Amniotic epithelial cell (primary cell): ENCODE measurements at regions not wholly inside any gene's neighbourhood (a gene's known extent, or its start where the extent isn't known, plus 50 kb on each side); places are given as distances from the start of the nearest gene placed in this dataset.

Source experiments
- DNase-seq: peaks from one replicate; pipeline ENCODE4 v3.0.0-alpha.2; 2010; ENCODE audit warnings: low read depth

DNA sequence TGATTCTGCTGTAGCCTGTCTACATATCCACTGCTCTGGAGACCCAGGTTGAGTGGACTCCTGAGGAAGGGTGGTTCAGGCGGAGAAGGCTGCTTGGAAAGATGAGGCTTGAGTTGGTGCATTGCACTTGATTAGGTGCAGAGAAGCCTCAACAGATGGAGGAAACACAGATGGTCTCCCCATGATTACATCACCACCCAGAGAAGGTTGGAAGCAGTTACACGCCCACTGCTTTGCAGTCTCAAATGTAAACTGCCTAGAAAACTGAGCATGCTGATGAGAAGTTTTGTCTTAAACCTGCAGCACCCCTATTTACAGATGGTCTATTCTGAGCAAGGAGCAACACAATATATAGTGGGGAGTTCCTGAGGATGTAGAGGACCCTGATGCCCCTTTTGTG is 266.6 kb downstream of the PIK3R1 start:
- DNase-seq = no peak

DNA sequence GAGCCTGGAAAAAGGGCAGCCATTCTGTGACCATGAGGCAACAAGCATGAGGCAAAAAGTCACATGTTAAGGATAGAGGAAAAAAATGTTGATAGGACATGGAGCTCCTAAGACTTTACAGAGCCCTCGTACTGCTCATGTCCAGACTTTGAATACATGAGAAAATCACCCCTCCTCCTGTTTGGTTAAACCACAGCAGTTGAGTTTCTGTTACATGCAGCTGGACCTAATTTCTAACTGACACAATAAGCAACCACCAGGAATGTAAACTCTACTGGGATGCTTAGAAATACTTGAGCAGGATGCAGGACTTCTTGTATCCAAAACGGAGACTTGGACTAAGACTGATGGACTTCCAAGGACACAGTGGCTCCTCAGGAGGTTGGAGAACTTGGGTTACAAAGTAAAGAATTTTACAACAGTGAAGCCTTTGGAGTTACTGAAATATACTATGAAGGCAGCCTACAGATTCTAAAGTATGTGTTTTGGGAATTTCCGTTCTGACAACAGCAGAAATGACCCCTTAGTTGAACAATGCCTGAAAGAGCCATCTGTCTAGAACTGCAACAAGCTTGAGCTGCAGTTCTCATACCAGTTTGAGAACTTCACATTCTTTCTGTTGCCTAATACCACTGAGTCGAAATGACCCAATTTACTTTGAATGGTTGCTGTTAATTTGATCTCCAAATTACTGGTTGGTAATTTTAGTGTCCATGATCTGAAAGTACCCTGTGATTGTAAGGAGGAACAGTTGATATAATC is 268.9 kb downstream of the PIK3R1 start:
- DNase-seq = peak; percentile 26

DNA sequence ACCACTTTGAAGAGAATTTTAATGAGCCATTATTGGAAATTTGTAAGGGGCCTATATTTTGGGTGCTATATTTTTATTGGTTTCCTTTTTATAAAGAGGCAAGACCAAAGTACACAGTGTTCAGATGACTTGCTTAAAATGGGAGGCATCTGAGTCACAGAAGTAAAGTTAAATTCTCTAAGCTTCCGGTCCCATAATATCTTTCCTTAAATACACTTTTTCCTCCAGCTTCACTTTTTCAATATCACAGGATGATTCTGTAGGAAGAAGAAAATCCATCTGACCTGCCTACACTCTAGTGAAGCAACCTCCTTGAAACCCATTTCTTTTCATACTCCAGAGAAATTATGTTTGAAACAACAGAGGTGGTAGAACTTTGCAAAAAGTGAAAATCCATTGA is 274.0 kb downstream of the PIK3R1 start:
- no peak for DNase-seq

DNA sequence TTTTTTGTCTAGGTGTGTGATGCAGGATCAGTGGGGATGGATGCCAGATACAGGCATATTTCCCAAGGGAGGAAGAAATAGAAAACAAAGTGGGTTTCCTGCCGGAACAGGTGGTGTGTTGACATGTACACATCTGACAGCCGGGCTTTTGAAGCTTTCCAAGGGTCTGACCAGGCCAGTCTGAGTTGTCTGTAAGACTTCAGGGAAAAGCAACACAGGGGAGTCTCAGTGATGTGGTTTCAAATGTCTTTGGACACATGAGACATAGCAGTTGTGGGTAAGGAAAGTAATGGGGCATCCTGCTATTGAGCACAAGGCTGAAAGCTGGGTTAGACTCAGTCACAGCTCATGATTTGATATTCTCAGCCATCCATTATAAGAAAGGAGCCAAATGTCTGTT is 274.9 kb downstream of the PIK3R1 start:
- DNase-seq = no peak

DNA sequence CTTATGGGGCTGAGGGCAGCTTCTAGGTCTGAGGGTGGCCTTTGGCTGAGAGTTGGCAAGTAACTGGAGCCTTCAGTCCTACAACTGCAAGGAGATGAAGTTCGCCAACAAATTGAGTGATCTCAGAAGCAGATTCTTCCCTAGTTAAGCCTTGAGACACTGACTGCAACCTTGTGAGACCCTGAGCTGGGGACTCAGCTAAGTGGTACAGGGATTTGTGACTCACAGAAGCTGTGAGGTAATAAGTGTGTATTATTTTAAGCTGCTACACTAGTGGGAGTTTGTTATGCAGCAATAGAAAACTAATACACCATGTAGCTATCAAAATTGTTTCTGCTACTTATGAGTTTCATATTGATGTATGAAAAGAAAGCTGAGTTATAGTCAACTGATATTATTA is 279.2 kb downstream of the PIK3R1 start:
- DNase-seq = peak; percentile 8

DNA sequence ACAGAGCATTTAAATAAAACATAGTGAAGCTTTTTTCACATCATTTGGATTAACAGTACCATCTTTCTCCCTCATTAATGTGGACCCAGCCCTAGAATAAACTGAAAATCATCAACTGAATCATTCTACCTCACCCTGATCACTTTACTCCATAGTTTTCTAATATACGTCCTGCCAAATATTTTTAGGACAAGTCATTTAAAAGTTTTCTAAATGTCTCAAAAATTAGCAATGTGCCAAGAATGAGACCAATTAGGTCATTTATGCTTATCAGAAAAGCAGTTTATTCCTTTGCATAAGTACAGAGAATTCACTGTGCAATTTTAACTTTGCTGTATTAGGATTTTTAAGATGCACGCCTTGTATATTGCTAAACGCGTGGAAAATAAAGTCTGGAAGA is 284.4 kb downstream of the PIK3R1 start:
- peak; percentile 5 for DNase-seq

DNA sequence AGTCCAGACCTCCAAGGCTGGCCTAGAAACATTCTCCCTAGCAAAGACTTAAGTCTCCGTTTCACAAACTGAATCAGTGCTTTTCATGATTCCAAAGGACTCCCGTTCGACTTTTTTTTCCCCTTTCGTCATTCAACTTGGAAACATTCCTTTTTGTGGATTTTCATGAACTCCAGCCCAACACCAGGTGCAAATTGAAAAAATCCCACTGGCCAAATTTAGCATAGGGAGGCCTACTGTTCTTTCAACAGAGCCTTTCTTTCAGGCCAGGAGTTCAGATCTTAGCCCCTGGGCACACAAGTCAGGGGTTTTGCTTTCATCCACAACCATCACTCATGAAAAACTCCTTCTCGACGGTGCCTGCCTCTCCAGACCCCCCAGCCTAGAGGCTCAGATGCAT is 285.3 kb downstream of the PIK3R1 start:
- no peak for DNase-seq

DNA sequence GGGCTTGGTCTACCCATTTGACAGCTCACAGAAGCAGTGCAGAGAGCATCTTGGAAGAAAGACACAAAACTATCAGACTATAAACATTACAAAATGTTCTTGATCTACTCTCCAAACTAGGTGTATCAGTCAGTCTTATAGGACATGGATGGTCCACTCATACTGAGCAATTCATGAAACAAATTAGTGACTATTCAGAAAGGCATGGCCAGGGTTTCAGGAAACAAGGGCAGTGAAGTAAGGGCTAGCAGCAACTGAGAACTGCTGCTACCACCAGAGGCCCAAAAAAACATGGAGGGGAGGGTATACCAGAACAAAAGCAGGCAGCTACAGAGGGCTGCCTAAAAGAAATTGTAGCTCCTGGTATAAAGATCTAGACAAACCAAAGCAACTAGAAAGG is 287.0 kb downstream of the PIK3R1 start:
- DNase-seq = no peak

DNA sequence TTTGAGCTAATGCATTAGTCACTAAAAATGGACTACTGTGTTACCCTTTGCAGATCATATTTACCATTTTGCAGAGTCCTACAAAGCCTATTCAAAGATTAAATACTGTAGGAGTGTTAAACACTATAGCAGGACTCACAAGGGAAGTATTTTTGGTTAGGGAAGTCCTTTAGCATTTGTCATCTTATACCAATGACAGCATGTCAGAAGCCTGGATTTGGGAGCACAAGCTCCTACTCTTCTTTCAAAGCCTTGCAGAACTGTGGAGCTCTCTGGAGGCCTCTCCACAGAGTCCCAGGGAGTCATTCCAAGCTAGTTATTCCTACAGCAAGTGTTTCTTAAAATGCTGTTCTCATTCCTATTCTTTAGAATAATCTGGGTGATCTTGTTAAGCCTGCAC is 288.8 kb downstream of the PIK3R1 start:
- DNase-seq = no peak

DNA sequence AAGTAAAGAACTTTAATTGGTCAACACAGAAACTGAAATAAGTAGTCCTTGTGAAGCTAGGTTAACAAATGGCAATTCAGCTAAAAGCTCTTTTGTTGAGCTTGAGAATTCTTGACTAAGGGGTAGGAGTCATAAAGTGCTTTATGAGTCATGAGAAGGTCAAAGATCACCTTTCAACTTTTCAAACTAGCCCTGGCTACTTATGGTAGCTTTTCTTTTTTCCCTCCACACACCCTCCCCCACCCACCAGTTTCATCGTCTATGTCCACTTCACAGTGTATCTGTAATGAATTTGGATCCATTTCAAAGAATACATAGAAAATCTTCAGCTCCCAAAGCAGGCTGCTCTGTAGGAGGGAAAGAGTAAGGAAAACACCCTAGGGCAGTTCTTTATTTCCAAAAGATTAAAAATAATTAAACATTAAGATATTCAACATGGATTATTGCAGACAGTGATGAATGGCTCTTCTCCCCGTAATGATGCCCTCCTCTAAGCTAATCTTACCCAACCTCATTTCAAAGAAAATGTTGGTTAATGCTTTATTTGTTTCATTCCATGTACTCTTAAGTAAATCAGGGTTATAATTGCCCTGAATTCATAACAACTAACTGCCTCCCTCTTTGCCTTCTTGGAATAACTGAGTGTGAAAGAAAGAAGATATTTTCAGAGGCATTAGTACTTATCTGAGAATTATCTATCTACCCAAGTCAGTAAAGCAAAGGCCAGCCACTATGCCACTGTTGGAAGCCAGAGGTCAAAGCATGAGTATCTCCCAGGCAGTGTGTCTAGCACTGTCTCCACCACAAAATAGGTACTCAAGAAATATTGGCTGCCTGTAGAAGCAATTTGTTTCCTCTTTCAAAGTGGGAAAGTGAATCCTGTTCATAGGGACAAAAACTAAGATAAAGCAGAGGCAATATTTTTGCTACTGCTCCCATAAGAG is 290.6 kb downstream of the PIK3R1 start:
- peak; percentile 42 for DNase-seq

DNA sequence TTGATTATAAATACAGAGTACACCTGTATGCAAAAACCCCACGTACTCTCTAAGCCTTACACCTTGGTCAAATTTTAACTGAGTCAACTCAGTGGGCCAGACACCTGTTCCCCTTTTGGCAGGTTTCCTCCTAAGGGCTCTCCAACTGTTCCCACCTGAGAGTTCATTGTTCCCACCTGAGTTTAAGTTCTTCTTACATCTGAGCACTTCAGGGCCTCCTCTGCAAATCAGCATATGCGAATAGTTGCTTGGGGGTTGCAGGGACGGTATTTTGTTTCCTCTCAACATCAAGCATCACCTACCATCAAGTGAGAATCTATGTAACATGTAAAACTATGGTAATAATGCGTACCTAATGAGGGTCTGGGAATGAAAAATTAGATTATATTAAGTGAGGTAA is 300.0 kb downstream of the PIK3R1 start:
- no peak for DNase-seq

DNA sequence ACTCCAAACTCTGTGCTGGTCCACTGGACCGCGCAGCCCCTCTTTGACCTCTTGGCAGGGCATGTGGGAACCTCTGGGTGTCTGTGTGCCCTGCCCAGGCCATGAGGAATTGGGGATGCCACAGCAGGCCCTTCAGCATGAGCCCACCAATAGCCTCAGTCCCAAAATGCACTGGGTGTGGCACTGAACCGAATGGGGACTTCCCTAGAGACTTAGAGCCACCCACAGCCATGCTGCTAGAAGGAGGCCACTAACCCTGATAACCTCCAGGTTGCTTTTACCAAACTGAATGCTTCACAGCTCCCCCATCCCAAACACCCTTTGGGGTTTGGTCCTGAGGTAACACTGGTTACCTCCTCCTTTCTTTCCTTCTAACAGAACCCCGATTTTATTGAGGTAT is 302.7 kb downstream of the PIK3R1 start:
- DNase-seq = no peak

DNA sequence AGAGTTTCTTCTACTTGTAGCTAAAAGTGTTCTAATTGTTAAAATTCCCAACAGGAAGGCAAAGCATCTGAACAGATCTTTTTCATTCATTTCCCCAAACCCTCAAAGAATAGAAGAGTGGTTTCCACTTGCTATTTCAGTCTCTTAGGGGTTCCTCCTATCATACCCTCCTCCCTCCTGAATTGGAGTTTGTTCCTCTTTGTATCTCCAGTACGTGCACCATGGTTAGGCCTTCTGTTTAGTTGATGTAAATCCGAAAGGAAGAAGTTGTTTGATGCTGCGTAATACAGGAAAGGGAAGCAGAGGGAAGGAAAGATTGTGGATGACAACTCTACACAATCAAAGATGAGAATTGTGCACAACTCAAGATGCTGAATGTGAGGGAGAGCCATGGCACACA is 303.6 kb downstream of the PIK3R1 start:
- no peak for DNase-seq

DNA sequence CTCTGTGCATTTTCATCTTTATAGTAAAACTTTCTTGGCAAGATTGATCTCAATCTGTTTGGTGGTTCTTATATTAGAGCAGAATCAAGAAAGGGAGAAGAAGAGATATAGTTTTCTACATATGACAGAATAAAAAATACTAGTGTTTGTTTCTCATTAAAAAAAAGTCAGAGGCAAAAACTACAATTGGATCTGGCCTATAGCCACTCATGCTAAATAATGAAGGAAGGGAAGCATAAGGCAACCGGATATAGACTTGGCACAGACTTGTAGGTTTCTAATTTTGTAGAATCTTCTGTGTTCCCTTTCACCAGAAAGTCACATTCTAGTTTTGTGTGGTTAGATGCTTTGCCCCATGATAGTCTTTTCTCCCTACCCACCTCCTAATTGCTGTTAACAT is 306.2 kb downstream of the PIK3R1 start:
- no peak for DNase-seq

DNA sequence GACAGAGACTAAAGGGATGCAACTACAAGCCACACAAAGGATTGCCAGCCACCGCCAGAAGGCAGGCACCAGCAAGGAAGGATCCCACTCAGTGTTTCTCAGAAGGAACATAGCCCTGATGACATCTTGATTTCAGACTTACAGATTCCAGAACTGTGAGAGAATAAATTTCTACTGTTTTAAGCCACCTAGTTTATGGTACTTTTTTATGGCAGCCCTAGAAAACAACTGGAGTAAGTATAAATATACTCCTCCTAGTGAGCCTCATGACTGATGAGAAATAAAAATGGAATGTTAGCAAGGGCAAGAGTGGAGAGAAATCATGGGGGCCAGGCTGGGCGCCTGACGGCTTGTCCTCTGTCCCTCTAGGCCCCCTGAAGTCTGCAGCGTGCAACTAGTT is 307.3 kb downstream of the PIK3R1 start:
- DNase-seq = peak; percentile 16

DNA sequence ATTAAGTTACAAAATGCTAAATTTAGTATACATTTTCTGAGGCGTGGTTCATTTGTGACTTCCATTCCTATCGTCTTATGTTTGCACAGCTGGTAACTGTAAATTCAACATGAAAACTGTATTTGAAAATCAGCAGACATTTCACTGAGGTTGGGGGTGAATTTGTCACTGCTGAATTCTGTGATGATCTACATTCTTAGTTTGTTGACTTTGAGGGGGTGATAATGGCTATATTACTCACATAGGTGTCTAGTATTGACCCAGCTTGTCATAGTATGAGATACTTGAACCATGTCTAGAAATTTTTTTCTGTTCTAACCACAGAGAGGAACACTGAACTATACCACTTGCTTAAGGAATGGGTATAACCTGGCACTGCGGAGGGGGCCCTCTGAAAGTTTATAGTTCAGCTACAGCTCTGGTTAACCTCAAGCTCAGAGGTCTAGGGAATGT is 313.3 kb downstream of the PIK3R1 start:
- DNase-seq = no peak

DNA sequence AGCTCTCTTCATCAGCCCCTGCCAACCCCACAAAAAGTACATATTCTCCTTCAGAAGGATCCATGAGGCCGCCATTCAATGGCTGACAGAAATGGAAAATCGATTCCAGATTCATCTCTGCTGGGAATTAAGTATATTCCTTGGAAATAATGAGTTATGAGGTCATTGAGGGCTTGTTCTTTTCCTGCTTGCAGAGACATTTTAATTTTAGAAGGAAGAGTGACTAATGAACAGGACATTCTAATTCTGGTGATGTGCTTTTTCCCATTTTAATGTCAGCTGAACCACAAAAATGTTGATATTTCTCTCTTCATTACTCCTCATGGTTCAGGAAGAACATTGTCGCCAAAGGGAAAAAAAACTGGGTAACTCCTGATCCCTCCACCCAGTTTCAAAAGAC is 314.0 kb downstream of the PIK3R1 start:
- no peak for DNase-seq

DNA sequence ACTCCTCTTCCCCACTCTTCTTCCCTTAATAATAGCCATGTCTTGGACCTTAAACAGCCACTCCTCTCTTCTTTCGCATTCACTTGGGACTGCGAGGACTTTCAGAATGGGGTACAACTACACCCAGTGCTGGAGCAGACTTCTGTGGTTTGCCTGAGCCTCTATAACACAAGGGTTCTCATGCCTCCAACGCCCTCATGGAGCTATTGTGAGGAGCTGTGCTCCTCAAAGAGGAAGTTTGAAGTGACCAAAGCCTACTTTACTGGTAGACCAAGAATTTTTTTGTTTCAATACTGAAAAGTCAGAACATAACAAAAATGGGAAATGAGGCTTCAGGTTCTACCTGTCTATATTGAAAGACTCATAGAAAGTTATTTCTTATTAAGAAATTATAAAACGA is 316.4 kb downstream of the PIK3R1 start:
- no peak for DNase-seq

DNA sequence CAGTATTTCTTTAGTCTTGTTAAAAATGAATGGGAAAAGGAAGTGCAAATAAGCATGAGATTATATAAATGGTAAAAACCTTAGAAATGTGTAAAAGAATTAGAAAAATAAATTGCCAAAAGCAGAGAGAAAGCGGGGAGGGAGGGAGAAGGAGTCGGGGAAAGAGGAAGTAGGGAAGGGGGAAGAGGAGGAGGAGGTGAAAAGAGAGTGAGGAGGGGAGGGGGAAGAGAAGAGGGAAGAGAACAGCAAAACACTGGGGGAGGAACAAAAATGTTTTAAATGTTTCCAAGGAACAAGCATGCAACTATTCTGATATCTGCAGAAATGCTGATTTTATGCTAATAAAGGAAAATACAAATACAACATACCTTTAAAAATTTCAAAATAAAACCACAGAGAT is 317.5 kb downstream of the PIK3R1 start:
- no peak for DNase-seq

DNA sequence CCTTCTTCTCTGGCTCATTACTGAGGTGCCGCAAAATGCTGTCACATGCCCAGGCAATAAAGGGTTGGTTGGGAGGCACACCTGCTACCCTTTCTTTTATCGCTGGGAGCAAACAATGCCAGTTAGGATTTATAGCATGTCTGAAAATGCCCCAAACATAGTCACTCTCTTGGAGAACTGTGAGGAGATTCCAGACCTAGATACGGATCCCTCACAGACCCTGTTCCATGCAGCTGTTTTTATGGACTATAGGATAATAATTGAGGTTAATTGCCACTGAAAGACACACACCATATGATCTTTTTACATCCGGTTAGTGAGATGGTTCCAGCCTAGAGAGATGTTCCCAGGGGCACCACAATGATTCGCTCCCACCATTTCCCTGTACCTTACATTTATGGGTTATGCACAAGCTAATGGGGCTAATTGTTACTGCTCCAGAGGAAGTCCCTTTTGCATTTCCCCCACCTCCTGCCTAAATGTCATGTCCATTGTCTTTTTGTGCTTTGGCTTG is 318.1 kb downstream of the PIK3R1 start:
- DNase-seq = no peak

DNA sequence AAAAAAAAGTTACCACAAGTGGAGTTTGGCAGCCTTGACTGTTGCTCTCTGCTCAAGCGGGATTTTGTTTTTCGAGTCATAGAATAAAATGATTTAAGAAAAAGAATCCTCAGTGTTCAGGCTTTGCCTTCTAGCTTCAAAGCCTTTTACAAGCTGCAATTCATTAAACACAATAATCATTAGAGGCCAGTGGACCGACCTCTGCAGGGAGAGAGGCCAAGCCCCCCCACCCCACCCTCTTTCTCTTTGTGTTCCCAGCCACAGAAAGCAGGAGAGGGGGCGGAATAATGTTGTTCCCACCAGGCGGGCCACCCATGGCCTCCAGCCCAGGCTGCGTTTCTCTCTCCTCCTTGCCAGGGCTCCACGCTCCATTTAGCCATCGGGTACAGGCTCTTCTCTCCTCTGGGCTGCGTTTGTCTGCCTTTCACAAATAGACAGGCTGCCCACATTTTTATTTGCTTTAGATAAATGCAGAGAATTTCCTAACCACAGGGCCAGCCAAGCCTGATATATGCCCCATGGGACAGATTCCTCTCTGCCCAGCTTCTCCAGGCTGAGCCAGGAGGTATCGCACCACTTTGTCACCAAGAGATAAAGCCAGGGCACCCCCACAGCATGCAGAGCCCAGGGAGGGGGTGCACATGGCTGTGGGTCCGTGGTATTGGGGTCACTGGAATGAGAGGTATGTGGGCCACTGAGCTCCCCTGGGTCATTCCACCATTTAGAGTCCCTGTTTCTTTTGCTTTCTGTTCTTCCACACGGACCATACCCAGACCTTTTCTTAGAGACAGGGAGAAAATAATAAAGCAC is 318.8 kb downstream of the PIK3R1 start:
- no peak for DNase-seq

DNA sequence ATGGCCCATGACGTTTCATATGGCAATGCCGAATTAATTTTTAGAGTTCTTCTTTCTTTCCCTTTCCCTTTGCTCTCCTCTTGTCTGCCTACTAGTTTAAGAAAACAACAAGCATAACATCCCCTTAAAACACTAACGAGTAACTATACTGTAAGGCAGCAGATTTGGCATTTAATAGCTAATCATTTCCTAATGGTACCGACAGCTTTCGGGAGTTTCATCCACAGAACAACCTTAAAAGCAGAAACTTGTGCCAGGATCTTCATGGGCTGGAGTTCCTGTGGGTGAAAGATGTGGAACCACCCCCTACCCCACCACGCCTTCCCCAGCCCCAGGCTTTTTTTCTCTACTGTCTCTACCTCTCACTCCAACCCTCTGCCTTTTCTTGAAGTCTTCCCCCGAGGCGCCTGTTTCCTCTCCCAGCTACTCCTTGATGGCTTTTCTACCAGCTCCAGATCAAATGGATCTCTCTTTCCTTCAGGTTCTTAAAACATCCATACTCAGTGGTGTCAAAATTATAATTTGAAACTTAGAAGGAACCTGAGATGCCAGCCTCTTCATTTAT is 319.5 kb downstream of the PIK3R1 start:
- no peak for DNase-seq
